HG03066 (cell line): ENCODE measurements at regions not wholly inside any gene's neighbourhood (a gene's known extent, or its start where the extent isn't known, plus 50 kb on each side); places are given as distances from the start of the nearest gene placed in this dataset.
"Not testable (repeated sequence)": the region's sequence is repeated elsewhere in the genome, so short reads cannot be mapped to it uniquely, and the experiment has no call there.

Source experiments
- ATAC-seq: cut with Tn5 transposase; IDR thresholded peaks from one replicate; pipeline ENCODE4 v1.9.1; 2021; ENCODE audit warnings: low read depth; ENCODE audit not compliant: unreplicated experiment

DNA sequence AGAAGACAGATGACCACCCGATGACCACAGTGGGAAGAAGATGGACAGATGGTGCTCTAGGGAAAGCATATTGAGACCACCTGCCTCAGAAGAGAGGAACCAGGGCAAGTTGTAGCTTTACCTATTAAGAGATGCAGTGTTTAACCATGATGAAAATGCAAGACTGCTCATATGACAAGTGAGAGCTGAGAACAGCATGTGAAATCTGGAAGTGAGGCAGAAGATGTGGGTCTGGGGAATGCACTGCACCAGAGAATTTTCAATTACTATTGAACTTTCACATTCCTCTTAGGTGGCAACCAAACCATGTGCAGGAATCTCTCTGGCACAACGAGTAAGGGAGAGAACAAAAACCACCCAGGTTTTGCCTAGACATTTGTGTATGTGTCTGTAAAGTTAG lies 184.8 kb upstream of the CRIM1 start:
- ATAC-seq: no peak

GRCh38 chr2:36169843-36170242 lies 185.7 kb upstream of the CRIM1 start:
- ATAC-seq: no peak

DNA sequence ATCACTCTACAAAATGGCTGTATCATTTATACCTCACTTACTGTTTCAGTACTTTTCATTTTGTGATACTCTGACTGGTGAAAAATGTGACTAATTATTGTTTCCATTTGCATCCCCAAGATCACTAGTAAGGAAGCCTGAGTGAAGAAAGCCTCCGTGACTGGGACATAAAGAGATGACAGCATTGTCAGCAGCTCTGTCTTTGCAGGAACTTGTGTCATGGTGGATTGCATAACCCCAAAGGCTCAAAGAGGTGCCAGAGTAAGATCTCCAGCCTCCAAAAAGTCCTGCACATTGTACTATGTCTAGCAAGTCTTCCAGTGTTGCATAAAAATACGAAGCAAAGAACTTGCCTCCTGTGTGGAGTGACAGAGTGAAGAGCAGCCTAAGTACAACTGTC lies 187.5 kb upstream of the CRIM1 start:
- ATAC-seq: no peak

GRCh38 chr2:36165132-36165531 lies 190.4 kb upstream of the CRIM1 start:
- ATAC-seq: peak; percentile 64

GRCh38 chr2:36163520-36164254 lies 191.9 kb upstream of the CRIM1 start:
- ATAC-seq: no peak

DNA sequence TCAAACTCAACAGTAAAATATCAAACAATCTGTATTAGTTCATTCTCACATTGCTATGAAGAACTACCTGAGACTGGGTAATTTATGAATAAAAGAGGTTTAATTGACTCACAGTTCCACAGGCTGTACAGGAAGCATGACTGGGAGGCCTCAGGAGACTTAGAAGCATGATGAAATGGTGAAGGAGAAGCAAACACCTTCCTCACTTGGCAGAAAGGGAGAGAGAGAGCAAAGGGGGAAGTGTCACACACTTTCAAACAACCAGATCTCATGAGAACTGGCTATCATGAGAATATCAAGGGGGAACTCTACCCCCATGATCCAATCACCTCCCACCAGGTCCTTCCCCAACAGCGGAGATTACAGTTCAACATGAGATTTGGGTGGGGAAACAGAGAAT lies 198.5 kb upstream of the CRIM1 start:
- not testable (repeated sequence) for ATAC-seq

DNA sequence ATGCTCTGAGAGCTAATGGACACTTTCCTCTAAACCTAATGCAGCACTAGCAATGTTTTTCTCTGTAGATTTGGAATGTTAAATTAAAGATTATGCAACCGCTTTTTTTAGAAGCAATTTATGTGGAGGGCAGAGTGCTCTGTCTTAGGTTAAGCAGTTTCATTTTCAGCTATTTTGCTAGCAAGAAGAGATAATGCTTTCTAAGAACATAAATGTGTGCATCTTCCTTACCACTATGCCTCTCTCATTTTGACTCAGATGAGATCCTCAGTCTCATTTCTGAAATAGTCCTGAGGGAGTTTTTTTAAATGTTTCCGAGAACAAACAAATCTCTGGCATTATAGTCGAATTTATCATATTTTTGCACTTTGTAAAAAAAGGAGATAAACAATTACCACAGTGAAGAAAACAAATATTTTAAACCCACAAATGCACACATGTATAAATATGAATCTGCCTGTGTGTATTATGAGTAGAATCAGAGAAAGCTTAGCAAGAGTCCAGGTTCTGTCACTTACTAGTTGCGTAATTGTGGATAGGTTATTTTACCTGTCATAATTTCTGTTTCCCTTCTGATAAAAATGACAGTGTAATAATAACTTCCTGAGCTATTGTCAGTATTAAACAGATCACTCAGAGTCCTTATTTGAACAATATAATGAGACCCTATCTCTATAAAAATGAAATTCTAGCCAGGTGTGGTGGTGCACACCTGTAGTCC lies 207.7 kb upstream of the CRIM1 start:
- ATAC-seq: peak; percentile 95

- no peak for ATAC-seq
These were observed 208.8 kb upstream of the CRIM1 start for GRCh38 chr2:36146765-36147164.

GRCh38 chr2:36140391-36140790 lies 215.2 kb upstream of the CRIM1 start:
- ATAC-seq: no peak

GRCh38 chr2:36137612-36138011 lies 218.0 kb upstream of the CRIM1 start:
- ATAC-seq: no peak

- ATAC-seq: no peak
These were observed 221.3 kb upstream of the CRIM1 start for GRCh38 chr2:36134281-36134680.

DNA sequence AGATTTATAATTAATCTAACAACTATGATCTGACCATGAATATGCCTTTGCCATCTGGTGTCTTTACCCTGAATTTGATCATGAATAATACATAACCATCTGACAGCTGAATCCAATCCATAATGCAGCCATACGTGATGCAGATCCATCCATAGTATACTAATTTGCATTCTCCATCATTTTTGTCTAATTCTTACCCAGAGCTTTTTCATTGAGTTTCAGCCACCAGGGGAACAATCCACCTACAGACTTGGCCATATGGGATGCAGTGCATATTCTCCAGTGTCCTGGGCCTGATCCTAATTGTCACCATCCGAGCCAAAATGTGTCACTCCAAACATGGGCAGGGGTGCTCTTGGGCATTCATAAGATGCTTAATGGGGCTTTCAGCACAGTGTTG lies 227.2 kb upstream of the CRIM1 start:
- no peak for ATAC-seq

DNA sequence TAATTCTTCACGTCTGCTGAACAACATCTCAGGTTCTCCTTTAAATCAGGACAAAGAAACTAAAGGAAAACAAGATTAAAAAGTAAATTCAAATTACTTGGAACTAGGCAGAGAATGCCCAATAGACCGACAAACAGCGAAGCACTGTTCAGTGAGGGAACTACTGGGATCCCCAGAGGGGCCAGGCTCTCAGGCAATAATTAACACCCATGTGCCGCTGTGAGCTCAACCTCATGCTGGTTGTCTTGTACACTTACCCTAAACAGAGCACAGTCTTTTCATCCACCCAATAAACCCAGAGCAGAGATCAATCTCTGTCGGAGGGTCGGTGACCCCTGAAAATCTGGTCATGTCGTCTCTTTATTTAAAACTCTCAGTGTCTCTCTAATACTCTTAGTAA lies 229.9 kb upstream of the CRIM1 start:
- no peak for ATAC-seq

DNA sequence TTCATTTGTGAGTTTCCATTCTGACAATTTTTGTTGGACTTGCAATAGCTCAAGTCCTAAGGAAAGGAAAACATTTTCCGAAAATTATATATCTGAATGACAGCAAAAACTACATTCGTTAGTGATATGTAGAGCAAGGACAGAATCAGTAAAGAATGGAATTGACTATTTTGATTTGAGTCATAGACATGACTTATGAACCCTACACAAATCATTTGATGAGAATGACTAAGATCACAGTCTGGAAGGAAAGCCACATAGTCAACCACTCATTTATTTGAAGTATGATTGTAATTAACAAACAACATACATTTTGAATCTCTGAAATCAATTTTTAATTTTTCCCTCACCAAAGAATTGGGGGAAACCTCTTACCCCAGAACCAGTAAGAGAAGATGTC lies 231.6 kb upstream of the CRIM1 start:
- ATAC-seq: no peak

DNA sequence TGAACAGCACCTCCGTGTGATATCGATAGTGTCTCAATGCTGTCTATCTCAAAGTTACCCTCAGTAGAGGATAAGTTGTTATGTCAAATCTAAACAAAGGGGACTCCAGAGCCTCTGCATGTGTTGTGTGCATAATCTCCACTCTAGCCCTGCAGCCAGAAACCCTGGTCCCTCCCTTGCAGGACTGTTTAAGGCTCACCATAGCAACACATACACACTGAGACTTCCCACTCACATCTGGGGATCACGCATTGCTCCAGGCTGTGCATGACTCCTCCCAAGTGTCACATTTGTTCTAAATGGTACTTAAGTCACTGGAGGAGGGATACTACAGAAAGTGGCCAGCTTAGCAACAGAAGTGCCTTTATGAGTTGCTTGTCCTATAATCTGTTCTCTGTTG lies 258.6 kb upstream of the CRIM1 start:
- ATAC-seq: no peak

- ATAC-seq: not testable (repeated sequence)
These were observed 263.5 kb upstream of the CRIM1 start for GRCh38 chr2:36091844-36092741.

GRCh38 chr2:36088716-36089328 lies 266.8 kb upstream of the CRIM1 start:
- ATAC-seq: no peak

DNA sequence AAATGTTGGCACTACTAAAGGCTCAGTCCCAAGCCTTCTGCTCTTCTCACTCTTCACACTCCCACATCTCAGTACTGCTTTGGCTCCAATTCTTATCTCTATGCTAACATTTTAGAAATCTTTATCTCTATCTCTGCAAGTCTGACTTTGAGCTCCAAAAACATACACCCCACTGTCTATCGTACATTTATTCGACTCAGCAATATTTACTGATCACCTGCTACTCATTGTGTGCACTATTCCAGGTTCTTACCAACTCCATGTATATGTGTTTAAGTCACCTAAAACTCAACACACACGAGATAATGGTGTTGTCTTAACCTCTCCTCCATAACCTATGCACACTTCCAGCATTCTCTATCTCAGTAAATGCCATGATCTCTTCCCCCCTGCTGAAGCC lies 268.2 kb upstream of the CRIM1 start:
- ATAC-seq: no peak

DNA sequence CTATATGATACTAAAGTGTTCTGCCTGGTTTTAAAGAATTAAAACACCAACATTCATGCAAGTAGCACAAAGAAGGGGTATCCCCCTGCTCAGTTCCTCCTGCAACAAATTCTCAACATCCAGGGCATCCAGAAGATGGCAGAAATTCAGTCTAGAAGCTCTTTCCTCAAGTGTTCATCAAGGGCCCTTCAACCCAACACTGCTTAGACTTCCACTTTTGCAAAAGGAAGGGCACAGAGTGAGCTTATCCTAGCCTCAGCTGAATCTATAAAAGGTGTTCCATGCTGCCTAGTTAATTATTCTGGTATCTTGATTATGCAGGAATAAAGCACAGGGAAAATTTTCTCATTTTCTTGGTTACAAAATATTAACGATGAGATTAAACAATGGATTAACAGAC lies 275.8 kb upstream of the CRIM1 start:
- ATAC-seq: no peak

DNA sequence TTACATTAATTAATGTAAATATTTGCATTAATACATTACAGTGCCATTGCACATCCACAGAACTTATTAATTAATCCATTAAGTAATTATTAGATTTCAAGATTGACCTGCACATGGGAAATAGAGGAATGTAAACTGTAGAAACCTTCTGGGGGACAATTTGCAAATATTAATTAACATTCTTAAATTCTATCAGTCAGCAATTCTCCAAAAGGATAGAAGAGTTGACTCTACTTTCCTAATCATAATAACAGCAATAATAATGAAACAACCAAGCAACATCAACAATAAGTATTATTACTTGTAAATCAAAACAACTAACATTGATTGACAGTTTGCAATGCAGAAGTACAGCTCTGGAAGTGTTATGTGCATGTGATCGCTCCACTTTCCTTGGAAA lies 281.6 kb upstream of the CRIM1 start:
- no peak for ATAC-seq

GRCh38 chr2:36071698-36072097 lies 283.9 kb upstream of the CRIM1 start:
- ATAC-seq: no peak
